NCI-H2227 (cell line): ENCODE measurements at regions not wholly inside any gene's neighbourhood (a gene's known extent, or its start where the extent isn't known, plus 50 kb on each side); places are given as distances from the start of the nearest gene placed in this dataset.
"Not testable (repeated sequence)": the region's sequence is repeated elsewhere in the genome, so short reads cannot be mapped to it uniquely, and the experiment has no call there.

ENCODE experiments used
- DNase-seq: peaks from one replicate; lab custom pipeline; 2025; ENCODE audit not compliant: unreplicated experiment; lab: John Stamatoyannopoulos, UW

DNA sequence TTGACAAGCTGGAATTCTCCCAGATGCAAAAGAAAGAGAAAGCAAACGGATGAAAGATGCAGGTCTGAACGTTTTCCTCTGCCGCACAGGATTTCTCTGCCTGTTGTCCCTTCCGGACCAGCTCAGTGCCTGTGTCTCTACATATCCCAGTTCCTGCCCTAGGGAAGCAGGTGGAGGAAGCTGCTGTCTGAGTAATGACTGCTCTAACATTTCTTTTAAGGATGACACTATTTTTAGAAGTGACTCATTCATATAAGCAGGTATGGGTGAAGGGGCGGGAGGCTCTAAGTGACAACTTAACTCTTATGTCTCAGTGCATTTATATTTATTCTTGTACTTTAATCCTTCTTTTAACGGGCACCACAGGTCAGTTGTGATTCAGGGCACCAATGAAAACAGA lies 128.8 kb downstream of the SLC24A2 start:
- peak; percentile 29 for DNase-seq

DNA sequence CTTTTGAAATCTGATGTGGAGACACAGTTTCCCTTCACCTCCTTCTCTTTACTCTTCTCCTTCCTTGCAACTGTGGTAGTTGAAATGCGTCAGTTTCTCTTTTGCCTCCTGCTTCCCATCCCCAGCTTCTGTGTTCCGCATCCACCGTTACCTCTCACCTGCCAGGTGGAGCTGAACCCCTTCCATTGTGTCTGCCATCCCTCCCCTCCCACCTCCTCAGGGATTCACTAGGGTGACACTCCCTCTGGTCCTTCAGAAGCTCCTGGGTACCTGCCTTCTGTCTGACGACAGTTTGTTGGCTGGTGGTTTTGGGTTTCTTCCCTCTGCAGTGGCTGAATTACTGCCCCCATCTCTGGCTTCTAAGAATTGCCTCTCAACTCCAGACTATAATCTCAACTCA lies 132.1 kb downstream of the SLC24A2 start:
- no peak for DNase-seq

DNA sequence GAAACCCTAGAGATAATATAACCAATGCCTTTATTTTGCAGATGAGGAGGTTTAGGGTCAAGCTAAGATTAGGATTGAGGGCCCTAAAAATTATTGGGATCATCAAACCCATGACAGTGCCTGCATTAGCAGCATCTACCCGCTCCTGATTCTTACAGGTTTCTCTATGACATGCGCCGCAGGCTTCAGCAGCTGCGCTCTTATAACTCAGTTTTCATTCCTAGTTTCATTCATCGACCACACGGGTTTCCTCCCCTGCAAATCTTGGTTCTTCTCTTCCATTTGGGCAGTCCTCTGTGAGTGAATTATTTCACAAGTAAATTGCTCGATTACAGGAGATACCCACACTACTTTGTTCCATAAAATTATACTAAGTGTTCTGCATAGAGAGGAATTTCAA lies 137.2 kb downstream of the SLC24A2 start:
- no peak for DNase-seq

DNA sequence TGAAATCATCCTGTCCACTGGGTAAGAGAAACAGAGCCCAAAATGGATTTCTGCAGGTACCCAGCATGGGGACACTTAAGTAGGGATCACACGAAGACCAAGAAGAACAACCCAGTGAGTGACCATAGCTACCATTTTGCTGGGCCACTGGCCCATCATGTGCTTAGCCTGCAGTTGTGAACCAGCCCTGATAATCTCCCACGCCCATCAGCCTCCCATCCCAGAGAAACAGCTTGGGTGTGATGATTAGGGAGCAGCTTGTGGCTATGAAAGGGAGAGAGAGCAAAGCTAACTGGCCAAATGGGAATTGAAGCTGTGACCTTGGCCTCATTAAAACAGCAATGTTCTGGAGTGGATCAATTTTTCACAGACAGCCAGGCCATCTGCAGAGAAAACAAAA lies 138.5 kb downstream of the SLC24A2 start:
- peak; percentile 24 for DNase-seq

DNA sequence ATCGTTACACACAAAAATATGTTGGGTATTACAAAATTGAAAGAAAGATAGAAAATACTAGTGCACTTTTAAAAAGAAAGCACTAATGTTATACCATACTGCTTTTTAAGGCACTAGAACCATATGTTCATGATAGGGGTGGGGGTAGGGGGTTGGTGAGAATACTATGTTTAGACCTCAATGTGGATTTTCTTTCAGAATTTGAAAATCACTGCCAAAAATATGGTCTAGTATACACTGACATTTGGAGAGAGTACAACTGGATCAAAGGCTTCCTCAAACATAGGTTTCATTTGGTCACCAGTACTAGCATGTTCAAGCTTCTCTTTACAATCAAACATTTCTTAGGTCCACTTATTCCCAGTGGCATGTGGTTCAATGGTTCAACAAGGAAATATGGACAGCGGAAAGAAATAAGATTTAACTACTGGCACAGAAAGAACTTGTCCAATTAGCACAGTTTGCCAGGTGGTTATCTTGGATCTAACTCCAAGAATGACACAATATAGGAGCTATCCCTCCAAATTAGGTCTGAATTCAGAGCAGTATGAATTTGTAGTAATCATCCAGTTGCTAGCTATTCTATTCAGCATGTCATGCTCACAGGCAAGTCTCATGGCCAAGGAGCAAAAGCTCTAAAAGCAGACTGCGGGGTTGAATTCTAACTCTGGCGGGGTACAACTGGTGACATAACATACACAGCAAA lies 139.3 kb downstream of the SLC24A2 start:
- no peak for DNase-seq

DNA sequence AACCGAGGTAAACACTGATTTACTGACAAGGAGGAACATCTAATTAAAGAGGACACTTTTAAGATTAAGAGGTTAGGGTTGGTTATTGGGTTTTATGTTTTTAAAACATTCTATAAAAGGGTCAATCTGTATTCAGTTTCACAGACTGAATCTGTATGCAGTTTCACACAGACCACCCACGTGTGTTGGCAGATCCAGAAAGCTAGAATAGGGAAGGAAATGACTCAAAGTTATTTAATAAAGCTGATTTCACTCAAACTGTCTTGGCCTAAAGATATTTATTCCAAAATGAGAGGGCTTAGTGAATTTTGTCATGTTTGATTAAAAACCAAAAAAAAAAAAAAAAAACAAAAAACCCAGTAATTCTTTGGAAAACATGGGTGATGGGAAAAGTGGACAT lies 140.2 kb downstream of the SLC24A2 start:
- DNase-seq = no peak

DNA sequence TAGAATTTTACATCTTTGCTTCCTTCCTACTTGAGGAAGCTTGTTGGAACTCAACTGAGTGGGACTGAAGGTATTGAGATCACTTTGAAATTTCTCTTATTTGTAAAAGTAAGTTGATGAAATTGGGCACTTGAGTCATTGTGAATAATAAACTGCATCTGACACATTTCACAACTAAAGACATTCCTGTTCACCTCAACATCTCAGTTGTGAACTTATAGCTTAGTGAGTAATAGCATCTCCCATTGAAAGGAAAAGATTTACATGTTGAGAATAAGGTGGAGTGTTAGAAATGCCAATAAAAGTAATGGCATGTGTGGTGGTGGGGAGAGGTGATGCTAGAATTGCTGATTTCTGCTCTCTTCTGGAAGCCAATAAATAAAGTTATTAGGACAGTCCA lies 145.0 kb downstream of the SLC24A2 start:
- no peak for DNase-seq

DNA sequence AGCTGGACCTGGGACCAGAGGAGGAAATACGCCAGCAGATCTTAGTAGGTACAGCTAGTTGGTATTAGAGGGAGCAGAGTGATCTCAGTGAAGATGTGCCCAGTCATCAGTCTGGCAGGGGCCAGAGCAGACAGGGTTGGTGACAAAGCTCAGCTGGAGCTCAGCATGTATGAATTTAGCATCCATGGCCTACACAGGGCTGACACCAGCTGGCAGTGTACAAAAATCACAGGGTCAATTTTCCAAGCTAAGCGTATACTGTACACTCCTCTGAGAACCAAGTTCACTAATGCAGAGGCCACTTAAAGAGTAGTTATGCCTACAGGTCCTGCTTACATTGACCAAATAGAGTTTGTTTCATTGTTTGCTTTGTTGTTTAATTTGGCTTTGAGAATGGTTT lies 146.6 kb downstream of the SLC24A2 start:
- peak; percentile 19 for DNase-seq

DNA sequence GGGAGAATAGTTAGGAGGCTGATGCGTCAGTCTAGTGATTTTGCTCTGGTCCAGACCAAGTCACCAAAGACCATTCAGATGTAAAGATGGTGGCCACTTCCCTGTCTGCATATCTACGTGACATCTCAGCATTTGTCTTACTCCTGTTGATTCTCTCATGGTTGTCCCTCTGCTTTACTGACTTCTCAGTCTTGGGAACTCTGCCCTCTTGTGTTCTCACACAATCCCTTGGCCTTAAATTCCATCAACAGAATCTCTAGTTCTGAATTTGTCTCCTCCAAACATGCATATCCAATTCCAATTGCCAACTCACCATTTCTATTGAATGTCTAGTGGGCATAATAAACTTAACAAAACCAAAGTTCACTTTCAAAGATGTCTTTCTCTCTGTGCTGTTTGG lies 147.8 kb downstream of the SLC24A2 start:
- no peak for DNase-seq

DNA sequence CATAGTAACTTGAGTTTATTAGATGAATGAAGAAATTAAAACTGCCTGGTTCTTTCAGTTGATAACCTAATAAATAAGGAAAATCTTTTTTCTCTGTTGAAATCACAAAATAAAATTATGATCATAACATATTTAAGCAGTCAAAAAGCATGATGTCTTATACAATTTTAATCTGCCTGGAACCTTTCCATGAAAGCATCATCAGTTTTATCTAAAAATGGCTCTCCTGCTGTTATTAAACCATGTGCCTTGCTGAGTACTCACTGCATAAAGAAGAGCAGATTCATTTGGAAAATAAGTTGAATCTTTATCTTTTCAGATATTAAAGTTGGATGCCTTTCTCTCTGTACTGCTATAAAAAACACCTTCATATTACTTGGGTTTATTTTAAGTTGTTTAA lies 148.8 kb downstream of the SLC24A2 start:
- DNase-seq = no peak

DNA sequence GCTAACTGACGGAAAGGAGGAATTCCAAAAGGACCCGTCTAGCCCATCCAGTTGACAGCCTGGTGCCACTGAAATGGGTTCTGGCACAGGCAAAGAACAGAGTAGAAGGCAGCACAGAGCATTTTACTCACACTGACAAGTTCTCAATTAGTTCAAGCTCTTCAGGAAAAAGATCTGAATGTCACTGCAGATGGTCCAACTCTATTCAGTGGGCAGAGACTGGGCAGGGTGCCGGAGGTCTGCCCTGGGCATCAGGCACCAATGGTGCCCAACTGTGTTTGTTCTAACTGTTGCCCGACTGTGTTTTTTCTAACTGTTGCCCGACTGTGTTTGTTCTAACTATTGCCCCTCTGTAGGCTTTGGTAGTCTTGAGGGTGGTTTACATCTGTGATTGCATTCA lies 151.8 kb downstream of the SLC24A2 start:
- DNase-seq = no peak

DNA sequence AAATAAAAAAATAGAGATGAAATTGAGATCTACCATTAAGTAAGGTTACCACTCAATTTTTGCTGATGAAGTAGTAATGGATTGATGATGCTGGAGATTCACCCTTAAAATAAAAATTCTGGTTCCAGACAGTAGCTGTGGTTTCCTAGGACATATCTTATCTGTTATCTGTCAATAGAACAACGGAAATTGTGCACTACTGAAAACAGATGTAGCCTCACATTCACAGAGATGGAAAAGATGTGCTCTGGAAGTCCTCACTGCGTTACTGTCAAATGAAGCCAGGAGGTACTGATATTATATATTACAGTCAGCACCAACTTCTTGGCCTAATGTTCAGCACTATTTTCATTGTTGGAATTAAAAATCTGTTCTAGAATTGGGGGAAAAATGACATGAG lies 154.0 kb downstream of the SLC24A2 start:
- no peak for DNase-seq

DNA sequence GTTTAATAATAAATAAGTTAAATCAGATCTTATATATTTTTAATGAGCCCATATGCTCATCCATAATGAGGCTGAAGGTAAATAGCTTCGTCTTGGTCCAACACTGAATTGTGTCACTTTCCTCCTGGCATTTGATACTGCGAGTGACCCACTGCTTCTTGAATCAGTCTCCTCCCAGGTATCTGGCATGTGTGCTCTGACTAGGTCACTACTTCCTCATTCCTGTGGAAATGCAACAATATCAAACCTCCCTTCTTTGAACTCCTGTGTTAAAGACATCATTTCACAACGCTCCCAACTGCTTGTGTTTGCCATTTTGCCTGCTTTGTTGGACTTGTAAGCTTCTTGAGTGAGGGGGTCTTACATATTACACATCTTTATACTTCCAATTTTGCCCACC lies 157.7 kb downstream of the SLC24A2 start:
- DNase-seq = no peak

DNA sequence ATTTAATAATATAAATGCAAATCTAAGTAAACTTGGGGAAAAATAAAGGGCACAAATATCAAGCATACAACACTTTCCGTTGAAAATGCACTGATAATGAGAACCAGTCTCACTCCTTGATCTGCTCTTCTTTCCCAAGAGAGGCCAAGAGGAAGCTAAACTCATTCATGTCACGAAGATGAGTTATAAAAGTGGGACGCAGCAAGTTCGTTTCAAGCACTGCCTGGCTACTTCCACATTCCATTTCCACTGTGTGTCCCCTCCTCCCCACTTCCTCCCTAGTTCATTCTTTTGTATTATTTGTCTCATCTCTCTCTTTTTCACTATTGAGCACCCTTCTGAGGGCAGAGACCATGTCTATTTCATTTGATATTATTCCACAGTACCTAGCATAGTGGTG lies 158.1 kb downstream of the SLC24A2 start:
- DNase-seq = no peak

DNA sequence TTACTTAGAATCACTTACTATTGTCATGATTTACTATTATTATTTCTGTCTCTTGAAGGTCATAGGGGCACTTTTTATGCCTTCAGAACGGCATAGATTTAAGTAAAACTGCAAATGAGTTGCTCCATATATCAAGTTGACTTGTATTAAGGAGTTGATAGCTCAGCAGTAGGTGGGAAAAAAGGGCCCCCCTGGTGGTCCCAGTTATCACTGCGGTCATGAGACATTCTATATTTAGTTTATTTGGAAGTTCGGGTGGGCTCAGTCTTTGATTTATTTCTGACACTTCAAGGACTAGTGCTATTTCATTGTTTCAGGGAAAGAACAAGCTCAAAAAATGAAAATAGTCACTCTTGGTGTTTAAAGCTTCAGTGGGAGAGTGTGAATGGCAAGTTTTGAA lies 159.3 kb downstream of the SLC24A2 start:
- DNase-seq = peak; percentile 19

DNA sequence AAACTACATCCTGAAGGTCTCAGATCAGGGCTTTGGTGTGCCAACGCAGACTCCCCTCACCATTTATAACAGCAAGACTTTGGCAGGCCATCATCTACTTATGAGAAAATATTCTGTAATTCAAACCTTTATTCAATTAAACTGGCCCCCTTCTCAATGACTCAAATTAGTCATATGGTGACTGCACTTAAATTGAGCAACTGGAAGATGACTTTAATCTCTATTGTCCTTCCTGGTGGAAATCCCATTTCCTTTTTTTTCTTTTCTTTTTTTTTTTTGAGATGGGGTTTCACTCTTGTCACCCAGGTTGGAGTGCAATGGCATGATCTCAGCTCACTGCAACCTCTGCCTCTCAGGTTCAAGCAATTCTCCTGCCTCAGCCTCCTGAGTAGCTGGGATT lies 163.4 kb downstream of the SLC24A2 start:
- DNase-seq = not testable (repeated sequence)

DNA sequence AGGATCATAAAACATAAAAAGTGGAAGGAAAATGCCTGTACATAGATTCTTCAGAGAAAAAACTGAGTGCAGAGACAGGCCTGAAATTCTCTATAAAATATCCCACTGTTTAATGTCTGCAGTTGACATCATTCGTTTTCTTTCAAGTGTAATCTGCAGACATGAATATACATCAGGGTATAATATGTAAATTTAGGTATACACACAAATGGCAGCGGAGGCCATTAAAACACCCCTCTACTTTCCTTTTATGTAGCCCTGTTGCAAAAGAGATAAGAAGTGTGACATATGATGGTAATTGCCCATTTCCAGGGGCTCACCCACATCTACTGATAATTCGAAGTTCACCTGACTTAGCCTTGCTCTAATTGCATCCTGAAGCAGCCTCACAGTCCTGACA lies 164.3 kb downstream of the SLC24A2 start:
- no peak for DNase-seq

DNA sequence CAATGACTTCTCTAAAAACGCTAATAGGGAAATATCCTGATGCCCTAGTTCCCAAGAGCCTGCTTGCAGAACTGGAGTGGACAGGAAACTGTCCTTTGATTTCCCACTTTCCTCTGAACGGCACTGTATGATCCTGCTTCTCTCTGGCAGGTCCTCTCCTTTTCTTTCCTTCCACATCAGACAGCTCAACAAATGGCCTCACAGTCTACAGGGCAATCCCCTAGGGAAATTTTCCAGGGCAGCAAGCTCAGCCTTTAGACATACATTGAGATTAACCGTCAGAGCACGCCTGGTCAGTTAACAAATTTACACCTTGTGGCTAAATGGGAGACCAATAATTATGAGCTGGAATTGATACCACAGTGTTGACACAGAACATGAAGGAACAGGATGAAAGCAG lies 164.9 kb downstream of the SLC24A2 start:
- peak; percentile 24 for DNase-seq

DNA sequence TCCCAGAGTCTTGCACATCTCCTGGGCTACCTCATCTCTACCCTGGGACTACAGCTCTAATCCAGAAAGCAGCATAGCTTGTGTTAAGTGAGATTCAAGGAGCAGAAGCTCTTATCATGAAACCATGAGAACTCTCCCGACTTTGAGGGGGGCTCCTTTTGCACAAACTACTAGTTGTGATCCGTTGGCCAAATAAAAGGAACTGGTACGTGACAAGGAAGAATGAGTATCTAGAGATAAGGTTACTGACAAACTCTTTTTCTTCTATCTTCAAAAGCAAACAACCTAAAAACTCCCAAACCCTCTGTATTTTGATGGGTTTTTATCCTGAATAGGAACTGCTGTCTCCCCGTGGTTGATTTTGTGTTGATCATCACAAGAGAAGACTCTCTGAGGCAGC lies 168.5 kb downstream of the SLC24A2 start:
- DNase-seq = no peak

DNA sequence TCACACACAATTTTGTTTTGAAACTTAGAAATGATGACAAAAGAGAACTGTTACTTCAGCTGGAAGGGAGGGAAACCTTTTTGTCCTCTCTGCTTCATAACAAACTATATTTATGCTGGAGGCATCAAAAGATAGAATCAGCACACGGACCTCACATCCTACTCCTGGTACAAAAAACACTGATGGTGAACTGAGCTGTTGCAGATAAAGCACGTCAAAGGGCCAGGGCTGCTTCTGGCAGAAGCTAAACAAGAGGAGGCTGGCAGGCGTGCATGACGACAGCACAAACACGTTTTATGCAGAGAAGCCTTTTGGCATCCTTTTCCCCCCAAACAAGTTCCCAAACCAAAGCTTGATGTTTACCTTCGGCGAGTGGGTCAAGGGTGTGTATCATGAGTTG lies 169.6 kb downstream of the SLC24A2 start:
- no peak for DNase-seq

DNA sequence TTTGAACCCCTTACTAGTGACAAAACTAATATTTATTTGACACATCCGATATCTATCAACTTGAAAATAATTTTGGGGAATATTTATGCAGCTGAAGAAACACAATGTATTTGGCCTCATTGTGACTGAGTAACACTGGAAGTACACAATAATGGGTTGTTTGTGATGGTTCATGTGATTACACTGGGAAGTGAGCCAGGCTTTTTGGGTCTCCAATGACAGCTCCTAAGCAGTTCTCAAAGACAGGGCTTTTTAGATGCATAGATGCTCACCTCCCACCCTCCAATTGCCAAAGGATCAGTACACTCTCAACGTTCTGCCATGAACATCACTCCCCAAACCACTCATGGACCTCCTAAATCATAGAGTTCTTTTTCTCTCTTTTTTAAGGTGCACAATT lies 170.0 kb downstream of the SLC24A2 start:
- no peak for DNase-seq

DNA sequence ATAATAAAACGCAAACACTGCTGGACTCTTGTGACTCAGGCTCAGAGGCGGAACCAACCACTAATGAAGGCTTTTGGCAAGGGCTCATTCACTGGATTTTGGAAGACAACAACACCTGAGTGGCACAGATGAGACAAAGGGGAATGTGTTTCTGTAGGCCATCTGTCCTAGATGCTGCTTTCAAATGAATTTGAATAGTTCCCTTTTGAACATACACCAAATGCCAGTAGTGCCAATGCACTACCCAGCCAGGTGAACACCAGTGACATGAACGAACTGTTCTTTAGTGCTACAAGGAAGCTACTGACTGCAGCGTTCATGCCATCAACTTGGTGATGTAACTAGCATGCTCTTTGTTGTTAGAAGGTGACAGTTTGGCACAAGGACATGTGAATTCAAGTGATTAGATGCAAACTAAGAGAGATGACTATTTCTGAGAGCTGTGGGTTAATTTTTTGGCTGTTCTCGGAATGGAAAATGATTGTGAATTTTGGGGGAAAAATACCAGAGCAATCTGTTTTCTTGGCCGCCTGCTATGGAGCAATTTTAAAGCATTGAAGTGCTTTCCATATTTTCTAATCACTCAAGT lies 173.7 kb downstream of the SLC24A2 start:
- no peak for DNase-seq

DNA sequence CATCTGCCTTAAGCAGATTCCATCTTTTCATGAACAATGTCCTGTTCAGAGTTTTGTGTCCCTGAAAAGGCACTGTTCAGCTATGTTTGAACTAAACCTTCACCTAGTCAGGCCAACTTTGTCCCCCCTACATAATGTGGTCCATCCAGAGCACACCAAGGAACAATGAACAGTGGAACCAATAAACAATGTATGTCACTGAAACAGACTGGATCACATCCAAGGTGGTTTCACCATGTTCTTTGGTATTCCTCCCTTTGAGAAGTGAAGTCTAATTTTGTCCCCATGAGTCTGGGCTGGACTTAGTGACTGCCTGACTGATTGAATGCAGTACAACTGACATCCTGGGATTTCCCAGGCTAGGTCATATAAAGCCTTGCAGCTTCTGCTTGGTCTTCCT lies 174.5 kb downstream of the SLC24A2 start:
- no peak for DNase-seq
